HG02981 (cell line): ENCODE measurements at regions not wholly inside any gene's neighbourhood (a gene's known extent, or its start where the extent isn't known, plus 50 kb on each side); places are given as distances from the start of the nearest gene placed in this dataset.

Experiments
- ATAC-seq: cut with Tn5 transposase; IDR thresholded peaks from one replicate; pipeline ENCODE4 v1.9.1; 2021; ENCODE audit warnings: mild to moderate bottlenecking, moderate library complexity; ENCODE audit not compliant: unreplicated experiment

GRCh38 chr12:60832290-60832689 is 1236.5 kb downstream of the SLC16A7 start:
- ATAC-seq: no peak

DNA sequence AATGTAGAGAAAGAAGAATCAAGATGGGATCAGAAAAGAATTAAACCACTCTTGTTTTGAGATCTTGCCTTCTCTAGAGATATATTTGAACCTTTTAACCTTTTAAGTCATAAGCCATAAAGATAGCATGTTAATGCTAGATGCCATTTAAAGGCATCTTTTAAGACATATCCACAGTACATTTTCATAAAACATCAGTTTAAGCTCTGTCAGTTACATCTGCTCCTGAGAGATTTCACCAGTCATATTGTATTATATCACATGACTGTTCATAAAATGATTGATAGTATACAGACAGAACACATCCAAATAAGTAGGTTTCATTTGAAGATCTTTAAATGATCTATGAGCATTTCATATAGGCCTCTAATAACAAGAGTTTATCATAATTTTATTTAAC is 1238.5 kb downstream of the SLC16A7 start:
- ATAC-seq: no peak

- no peak for ATAC-seq
Measured at GRCh38 chr12:60834806-60835205, 1239.0 kb downstream of the SLC16A7 start.

GRCh38 chr12:60836651-60837050 is 1240.8 kb downstream of the SLC16A7 start:
- no peak for ATAC-seq

DNA sequence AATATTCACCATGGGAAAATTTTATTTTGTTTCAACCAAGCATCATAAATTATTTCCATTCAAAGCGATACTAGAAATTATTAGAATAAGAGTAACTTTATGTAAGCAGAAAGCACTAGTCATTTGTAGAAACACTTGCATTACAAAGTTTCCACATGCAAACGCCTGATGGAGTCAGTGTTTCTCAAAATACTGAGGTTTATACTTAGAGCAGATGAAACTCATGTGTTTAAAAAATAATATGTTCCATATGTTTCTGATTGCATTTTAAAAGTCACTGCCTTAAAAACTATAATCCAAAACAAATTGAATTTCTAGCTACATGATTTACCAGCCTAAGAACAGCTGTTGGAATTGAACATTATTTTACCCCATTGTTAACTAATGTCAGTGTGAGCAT is 1246.4 kb downstream of the SLC16A7 start:
- no peak for ATAC-seq

DNA sequence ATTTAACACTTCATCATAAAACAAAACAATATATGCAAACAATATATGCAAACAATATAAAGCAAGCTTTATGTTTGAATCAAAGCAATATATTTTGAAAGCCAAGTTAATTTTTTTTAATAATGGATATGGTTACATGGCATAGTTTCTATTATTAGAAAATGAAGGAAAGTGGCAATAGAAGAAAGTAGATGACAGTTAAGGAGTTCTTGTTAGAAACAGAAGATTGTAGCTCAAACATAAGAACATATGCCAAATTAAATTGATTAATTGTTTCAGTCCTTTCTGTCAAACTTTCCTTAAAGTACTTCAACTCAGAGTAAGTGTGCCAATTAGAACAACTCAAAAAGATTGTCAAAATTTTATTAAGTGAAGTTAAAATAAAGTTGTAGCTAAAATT is 1248.3 kb downstream of the SLC16A7 start:
- ATAC-seq: no peak

- no peak for ATAC-seq
Measured at GRCh38 chr12:60844875-60845274, 1249.0 kb downstream of the SLC16A7 start.

DNA sequence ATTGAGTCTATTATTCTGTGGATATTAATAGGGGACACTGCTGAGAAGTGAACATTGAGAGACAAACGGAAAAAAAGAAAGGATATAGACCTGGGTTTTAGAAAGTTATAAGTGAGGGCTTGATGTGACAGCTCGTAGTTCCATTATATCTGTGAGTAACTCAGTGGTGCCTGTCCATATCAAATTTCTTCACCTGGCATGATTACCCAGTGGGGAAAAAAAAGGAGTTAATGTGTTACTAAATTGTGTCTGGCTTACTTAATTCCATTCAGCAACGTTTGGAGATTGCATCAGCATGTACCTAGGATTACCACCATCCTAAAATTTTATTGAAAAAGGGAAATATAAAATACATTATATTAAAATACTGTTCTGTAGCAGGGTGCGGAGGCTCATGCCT is 1249.9 kb downstream of the SLC16A7 start:
- no peak for ATAC-seq

- ATAC-seq: no peak
Measured at GRCh38 chr12:60847281-60847680, 1251.5 kb downstream of the SLC16A7 start.

- ATAC-seq: no peak
Measured at GRCh38 chr12:60849723-60850122, 1253.9 kb downstream of the SLC16A7 start.

- ATAC-seq: no peak
Measured at GRCh38 chr12:60853407-60853806, 1257.6 kb downstream of the SLC16A7 start.

- no peak for ATAC-seq
Measured at GRCh38 chr12:60863421-60863820, 1267.6 kb downstream of the SLC16A7 start.

DNA sequence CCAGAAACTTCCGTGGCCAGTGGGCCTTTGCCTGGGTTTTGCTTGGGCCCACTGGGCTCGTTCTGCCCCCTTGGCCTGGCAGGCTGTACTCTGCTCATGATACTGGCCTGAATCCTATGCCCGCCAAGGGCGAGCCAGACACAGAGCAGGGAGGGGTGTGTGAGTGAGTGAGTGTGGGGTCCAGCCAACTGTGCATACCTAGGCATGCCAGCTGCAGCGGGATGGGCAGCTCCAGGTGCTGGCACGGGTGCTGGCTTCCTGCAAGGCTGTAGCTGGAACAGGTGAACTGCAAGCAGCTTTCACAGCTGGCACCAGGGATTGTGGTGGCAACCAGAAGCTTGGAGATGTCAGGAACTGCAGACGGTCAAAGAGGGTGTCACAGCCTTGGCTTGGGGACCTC is 1276.4 kb downstream of the SLC16A7 start:
- ATAC-seq: no peak

- ATAC-seq: no peak
Measured at GRCh38 chr12:60872850-60873713, 1277.3 kb downstream of the SLC16A7 start.

GRCh38 chr12:60874091-60874490 is 1278.3 kb downstream of the SLC16A7 start:
- ATAC-seq: no peak

DNA sequence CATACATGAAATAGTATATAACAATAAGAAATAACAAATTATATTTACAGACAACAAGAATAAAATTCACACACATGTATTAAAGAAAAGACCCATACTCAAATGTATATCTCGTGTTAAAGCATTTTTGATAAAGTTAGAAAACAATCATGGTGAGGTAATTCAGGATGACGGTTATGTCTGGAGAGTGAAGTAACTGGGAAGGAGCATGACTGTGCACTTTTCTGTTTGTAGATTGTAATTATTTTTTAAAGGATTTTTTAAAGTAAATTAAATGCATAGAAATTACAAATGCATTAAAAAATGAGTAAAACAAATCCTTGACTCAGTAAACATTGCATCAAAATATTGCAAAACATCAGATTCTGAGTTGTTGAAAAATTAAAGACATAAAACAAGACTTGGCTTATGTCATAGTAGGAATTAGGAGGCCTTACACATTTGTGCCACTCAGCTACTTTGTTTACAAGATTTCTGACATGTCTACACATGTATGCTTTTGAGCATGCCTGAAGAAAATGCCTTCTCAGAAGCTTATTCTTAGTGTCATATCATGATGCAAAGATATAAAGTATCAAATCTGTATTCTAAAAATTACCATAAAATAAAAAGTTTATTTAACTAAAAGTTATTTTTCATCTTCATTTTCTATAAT is 1325.1 kb downstream of the SLC16A7 start:
- ATAC-seq: no peak

- ATAC-seq: no peak
Measured at GRCh38 chr12:60921541-60921940, 1325.7 kb downstream of the SLC16A7 start.

GRCh38 chr12:60926256-60926655 is 1330.4 kb downstream of the SLC16A7 start:
- ATAC-seq: no peak

DNA sequence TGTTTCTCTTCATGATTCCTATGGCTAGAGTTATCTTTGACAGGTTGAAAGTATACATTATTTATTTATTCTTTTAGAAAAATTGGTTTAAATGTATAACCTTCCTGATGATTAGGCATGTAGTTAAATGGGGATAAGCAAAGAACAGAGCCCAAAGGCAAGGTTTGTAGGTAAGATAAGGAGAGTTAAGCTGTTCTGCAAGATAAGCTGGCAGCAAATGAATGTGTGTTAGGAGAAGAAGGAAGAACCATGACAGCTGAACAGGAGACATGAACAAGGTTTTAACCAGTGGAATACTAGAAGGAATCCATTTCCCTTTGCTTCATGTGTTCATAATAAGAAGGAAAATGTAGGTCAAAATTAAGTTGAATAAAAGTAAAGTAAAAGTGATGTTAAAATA is 1330.1 kb upstream of the USP15 start:
- no peak for ATAC-seq

DNA sequence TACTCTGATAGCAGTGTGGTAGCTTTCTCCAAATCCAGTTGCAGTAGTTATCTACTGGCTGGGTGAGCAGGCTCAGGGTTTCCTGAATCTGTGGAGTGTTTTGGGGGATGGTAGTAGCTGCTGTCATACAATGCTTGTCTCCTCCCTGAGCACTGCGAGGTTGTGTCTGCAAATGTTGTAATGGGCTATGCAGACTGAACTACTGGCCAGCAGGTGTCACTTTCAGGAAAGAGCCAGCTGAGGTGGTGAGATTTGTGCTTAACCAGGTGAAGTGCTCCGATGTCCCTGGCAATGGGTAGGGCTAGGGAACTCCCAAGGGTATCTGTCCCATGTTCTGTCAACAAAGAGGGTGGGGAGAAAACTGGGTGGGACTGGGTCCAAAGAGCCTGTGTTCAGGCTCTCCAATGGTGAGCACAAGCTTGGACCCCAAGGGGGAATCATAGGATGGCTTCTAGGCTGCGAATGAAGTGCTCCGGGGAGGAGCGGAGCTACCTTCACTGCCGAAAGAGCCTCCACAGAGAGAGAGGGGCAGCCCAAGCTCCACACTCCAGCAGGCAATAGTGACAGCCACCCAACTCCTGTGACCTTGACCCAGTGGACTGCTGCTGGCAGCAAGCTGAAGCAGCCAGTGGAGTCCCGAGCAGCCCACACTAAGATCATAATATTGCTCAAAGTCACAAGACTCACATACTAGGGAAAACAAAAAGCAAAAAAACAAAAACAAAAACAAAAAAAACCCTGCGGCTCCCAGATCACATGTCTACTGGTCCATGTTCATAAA is 1324.0 kb upstream of the USP15 start:
- ATAC-seq: no peak

DNA sequence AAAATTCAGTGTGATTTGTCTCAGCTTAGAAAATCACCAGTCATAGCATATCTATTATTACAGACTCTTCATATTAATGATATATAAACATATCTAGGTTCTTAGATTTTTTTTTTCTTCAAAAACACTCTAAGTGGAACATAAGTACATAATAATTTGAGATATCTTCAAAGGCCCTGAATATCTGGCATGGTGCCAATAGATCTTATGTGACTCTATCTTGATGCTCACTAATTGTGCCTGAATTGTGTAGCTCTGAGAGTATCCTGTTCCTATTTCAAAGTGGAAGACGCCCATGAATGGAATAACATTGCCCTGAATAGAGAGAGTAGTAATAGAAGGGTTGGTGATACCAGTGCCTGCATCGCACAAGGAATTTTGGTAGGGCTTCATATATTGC is 1312.7 kb upstream of the USP15 start:
- no peak for ATAC-seq

DNA sequence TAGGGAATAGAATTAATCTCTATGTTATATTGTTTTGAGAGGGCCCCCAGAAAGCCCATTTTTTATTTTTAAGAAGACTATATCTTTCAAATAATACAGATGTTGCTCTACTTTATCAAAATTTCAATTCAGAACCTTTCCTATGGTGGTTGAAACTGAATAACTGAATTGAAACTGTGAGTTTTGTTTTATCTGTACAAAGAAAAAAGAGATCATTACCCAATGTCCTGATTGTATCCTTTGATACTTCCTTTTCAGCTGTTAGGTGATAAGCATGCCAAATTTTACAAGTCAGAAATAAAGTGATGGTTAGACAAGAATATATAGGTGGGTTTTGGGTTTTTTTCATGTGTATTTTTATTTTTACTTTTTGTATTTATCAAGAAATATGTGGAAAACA is 1293.1 kb upstream of the USP15 start:
- ATAC-seq: no peak
